Ovary (tissue), 3 donors: ENCODE measurements at regions not wholly inside any gene's neighbourhood (a gene's known extent, or its start where the extent isn't known, plus 50 kb on each side); places are given as distances from the start of the nearest gene placed in this dataset.

ENCODE experiments used
- CTCF ChIP-seq, 3 donors: fragments of 450-650 bp in 2 of 3; fragments of 200-600 bp in 1 of 3; IDR thresholded peaks; one replicate each; pipeline versions ENCODE4 v1.5.1 to v1.8.0; 2016 to 2022; ENCODE audit warnings: antibody characterized with exemption in 3 of 3, mild to moderate bottlenecking in 1 of 3
- EP300 ChIP-seq: sonication (generic); formaldehyde crosslinking; IDR thresholded peaks from one replicate; pipeline ENCODE4 v1.6.1; 2017; ENCODE audit warnings: antibody characterized with exemption
- POLR2A ChIP-seq: fragments of 450-650 bp; IDR thresholded peaks from one replicate; pipeline ENCODE4 v1.6.1; 2017; ENCODE audit warnings: antibody characterized with exemption, mild to moderate bottlenecking, moderate library complexity
- donor health status: DM: no; HTN: no; CAD: no.

DNA sequence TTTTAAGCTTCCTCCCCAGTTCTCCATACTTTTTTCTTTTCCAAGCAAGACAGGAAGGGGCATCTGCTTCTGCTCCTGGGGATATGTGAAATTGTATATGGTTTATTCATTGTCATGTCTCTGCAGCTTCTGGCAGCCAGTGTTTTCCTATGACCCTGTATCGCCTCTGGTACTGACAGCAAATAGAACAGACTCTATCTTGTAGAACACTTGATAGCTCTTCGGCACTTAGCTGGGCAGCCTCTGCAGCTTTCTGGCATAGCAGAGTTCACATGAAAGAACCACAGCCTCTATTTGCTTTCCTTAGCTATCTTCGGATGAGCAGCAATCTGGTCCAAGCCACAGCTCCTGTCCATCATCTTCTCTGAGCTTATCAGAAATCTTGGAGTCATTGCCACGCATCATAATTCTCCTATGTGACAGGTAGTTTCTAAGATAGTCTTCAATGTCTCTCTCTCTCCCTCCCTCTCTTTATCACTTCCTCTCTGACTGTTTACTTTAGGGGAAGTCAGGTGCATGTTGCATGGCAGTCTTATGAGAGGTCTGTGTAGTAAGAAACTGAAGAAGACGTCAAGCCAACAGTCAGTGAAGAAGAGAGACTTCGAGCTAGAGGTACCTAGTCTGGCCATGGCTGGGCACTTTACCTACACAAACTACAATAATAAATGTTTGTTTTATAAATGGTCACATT lies 627.7 kb upstream of the CDH2 start:
- TF ChIP-seq CTCF (IDR thresholded peaks at IDR 0.05), result no peak
- no peak for TF ChIP-seq EP300
- TF ChIP-seq POLR2A, result no peak
